CD14-positive monocyte (primary cell): ENCODE measurements at regions not wholly inside any gene's neighbourhood (a gene's known extent, or its start where the extent isn't known, plus 50 kb on each side); places are given as distances from the start of the nearest gene placed in this dataset.

ENCODE experiments used
- DNase-seq, 3 donors: peaks; one replicate each; pipeline ENCODE4 v3.0.0-alpha.2; 2011 to 2022
- H2AFZ ChIP-seq: 2 replicates; pipeline ENCODE4 v1.6.0; 2012; ENCODE audit warnings: mild to moderate bottlenecking, low read depth, low read length, inconsistent platforms; ENCODE audit not compliant: insufficient read depth, poor library complexity, severe bottlenecking
- H3K27ac ChIP-seq, 2 donors: 1 replicate in 1 of 2; 2 replicates in 1 of 2; pipeline ENCODE4 v1.5.1; 2012 to 2013; ENCODE audit warnings: low read length in 2 of 2, control low read depth in 1 of 2, inconsistent platforms in 1 of 2, low read depth in 1 of 2, mild to moderate bottlenecking in 1 of 2
- H3K27me3 ChIP-seq, 2 donors: one replicate each; pipeline versions ENCODE4 v1.6.0 to v1.6.1; 2011 to 2013; ENCODE audit warnings: low read length in 2 of 2; ENCODE audit not compliant: control insufficient read depth in 2 of 2, insufficient read depth in 2 of 2
- H3K36me3 ChIP-seq, 2 donors: replicated peaks in 1 of 2; 1 replicate in 1 of 2; 2 replicates in 1 of 2; pipeline versions ENCODE4 v1.5.1 to v1.6.1; 2012 to 2013; ENCODE audit warnings: low read length in 2 of 2, control low read depth in 1 of 2, inconsistent platforms in 1 of 2, mild to moderate bottlenecking in 1 of 2; ENCODE audit not compliant: insufficient read depth in 2 of 2, control insufficient read depth in 1 of 2
- H3K4me1 ChIP-seq, 2 donors: 1 replicate in 1 of 2; 2 replicates in 1 of 2; pipeline versions ENCODE4 v1.5.1 to v1.6.1; 2012 to 2013; ENCODE audit warnings: low read length in 2 of 2, control low read depth in 1 of 2, inconsistent platforms in 1 of 2, mild to moderate bottlenecking in 1 of 2, moderate library complexity in 1 of 2; ENCODE audit not compliant: insufficient read depth in 2 of 2, control insufficient read depth in 1 of 2
- H3K4me2 ChIP-seq: replicated peaks from 2 replicates; pipeline ENCODE3; 2012; ENCODE audit warnings: low read length, moderate library complexity, mild to moderate bottlenecking; ENCODE audit not compliant: poor library complexity, severe bottlenecking; ENCODE audit errors: extremely low read depth
- H3K4me3 ChIP-seq, 3 experiments: fragments of 200-600 bp in 1 of 3; sonication (generic) in 1 of 3; replicated peaks in 1 of 3; 1 replicate in 2 of 3; 2 replicates in 1 of 3; pipeline ENCODE4 v1.5.1; 2011 to 2013; ENCODE audit warnings: low read length in 3 of 3, mild to moderate bottlenecking in 3 of 3, control low read depth in 2 of 3, low read depth in 2 of 3, inconsistent platforms in 1 of 3, moderate library complexity in 1 of 3
- H3K79me2 ChIP-seq: 2 replicates; pipeline ENCODE4 v1.6.0; 2012; ENCODE audit warnings: mild to moderate bottlenecking, control low read depth, inconsistent platforms, low read length, moderate library complexity; ENCODE audit not compliant: insufficient read depth
- H3K9ac ChIP-seq: 2 replicates; pipeline ENCODE4 v1.6.0; 2017; ENCODE audit warnings: low read length, mild to moderate bottlenecking; ENCODE audit not compliant: insufficient read depth, poor library complexity, severe bottlenecking
- H3K9me3 ChIP-seq, 2 donors: replicated peaks in 1 of 2; 1 replicate in 1 of 2; 2 replicates in 1 of 2; pipeline versions ENCODE4 v1.5.1 to v1.6.1; 2012 to 2013; ENCODE audit warnings: low read length in 2 of 2, control low read depth in 1 of 2; ENCODE audit not compliant: control insufficient read depth in 1 of 2, insufficient read depth in 1 of 2
- H4K20me1 ChIP-seq: 2 replicates; pipeline ENCODE4 v1.6.0; 2012; ENCODE audit warnings: mild to moderate bottlenecking, low read length, control low read depth, moderate library complexity; ENCODE audit not compliant: insufficient read depth
- H3K27ac Mint-ChIP-seq, 7 donors: one replicate each; pipeline ENCODE4 v1.8.0; 2020; ENCODE audit warnings: mild to moderate bottlenecking in 7 of 7, mixed read lengths in 7 of 7, moderate library complexity in 6 of 7, inconsistent platforms in 2 of 7
- H3K27me3 Mint-ChIP-seq, 3 donors: one replicate each; pipeline ENCODE4 v1.8.0; 2021 to 2022; ENCODE audit warnings: low read depth in 3 of 3, mild to moderate bottlenecking in 3 of 3, mixed read lengths in 3 of 3, moderate library complexity in 3 of 3, inconsistent platforms in 1 of 3
- H3K36me3 Mint-ChIP-seq, 2 donors: one replicate each; pipeline ENCODE4 v1.8.0; 2020; ENCODE audit warnings: mixed read lengths in 2 of 2, inconsistent platforms in 1 of 2, mild to moderate bottlenecking in 1 of 2
- H3K4me1 Mint-ChIP-seq: one replicate; pipeline ENCODE4 v1.8.0; 2020; ENCODE audit warnings: mild to moderate bottlenecking, mixed read lengths
- H3K4me3 Mint-ChIP-seq, 2 donors: one replicate each; pipeline ENCODE4 v1.8.0; 2020; ENCODE audit warnings: mild to moderate bottlenecking in 2 of 2, mixed read lengths in 2 of 2, moderate library complexity in 1 of 2
- H3K9me3 Mint-ChIP-seq, 7 donors: one replicate each; pipeline ENCODE4 v1.8.0; 2020 to 2022; ENCODE audit warnings: mixed read lengths in 7 of 7, mild to moderate bottlenecking in 6 of 7, moderate library complexity in 6 of 7, inconsistent platforms in 2 of 7
- WGBS: methylation state at CpG from one replicate; pipeline ENCODE4 v1.1.5; 2013; ENCODE audit warnings: missing lambda C conversion rate; ENCODE audit not compliant: insufficient coverage; 5-methylcytosine and 5-hydroxymethylcytosine counted together
- intact Hi-C, 2 donors: fragments of 100-400 bp; cut with micrococcal nuclease; formaldehyde crosslinking; loops; one replicate each; pipeline versions ENCODE4 v1.15.0 to v1.15.1; 2023
- TF ChIP-seq, protein P1 (sequence below): fragments of 200-600 bp; IDR thresholded peaks from one replicate; pipeline ENCODE4 v1.8.0; 2022; ENCODE audit warnings: antibody characterized with exemption, mild to moderate bottlenecking

DNA sequence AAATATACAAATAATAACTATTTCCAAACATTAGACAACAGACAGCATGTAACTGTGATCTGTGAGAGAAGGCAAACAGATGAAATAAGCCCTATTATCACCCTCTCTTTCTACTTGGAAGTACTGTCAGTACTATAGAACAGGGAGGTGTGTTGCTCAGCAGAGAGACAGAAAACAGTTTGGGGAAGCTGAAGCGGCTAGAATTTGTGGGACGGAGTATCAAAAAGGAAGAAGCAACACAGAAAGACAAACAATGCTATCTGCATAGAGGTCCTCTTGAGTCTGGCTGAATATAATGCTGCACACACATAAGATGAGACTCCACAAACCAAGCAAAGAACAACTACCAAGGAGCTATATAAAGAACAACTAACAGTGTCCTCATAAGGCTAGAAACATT lies 59.4 kb downstream of the ZZZ3 start:
- H3K36me3 Mint-ChIP-seq = peaks cover 23 to 46% of the 10 kb centered on the region in 2 donors
- no peak overlapping the region for H3K4me3 Mint-ChIP-seq

DNA sequence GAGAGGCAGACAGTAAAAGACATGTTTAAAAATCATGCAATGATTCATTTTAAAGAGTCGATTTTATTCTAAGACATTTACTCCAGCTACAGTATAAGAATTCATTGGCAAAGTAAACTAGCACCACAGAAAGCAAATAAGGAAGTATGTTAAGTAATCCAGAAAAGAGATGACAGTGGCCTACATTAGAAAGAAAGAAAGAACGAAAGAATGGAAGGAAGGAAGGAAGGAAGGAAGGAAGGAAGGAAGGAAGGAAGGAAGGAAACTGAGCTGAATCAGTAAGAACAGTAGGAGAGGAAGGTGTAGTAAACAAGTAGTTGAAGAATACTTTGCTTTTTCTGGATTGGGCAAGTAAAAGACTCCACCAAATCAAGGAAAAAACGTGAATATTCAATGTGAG lies 62.2 kb downstream of the ZZZ3 start:
- H3K9me3 Mint-ChIP-seq = peaks cover 0 to 2% (median 0%) of the 10 kb centered on the region in 7 donors
- TF ChIP-seq, protein P1, sequence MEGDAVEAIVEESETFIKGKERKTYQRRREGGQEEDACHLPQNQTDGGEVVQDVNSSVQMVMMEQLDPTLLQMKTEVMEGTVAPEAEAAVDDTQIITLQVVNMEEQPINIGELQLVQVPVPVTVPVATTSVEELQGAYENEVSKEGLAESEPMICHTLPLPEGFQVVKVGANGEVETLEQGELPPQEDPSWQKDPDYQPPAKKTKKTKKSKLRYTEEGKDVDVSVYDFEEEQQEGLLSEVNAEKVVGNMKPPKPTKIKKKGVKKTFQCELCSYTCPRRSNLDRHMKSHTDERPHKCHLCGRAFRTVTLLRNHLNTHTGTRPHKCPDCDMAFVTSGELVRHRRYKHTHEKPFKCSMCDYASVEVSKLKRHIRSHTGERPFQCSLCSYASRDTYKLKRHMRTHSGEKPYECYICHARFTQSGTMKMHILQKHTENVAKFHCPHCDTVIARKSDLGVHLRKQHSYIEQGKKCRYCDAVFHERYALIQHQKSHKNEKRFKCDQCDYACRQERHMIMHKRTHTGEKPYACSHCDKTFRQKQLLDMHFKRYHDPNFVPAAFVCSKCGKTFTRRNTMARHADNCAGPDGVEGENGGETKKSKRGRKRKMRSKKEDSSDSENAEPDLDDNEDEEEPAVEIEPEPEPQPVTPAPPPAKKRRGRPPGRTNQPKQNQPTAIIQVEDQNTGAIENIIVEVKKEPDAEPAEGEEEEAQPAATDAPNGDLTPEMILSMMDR = no peak
- Histone ChIP-seq H3K4me1 (peaks cover 0 to 4% of the 10 kb centered on the region in 2 donors), H2AFZ (no peak overlapping the region), H3K4me2 (no peak overlapping the region), H3K4me3 (no peak overlapping the region), H3K9ac (no peak overlapping the region), H3K9me3 (no peaks in the 10 kb centered on the region), H3K27me3 (no peaks in the 10 kb centered on the region), H3K27ac (peak overlapping the region in 1 of 2 donors; percentile 14), H3K36me3 (peaks cover 0 to 17% of the 10 kb centered on the region in 2 donors), H3K79me2 (no peaks in the 10 kb centered on the region), H4K20me1 (no peaks in the 10 kb centered on the region)
- no peak for DNase-seq
- peaks cover 31% of the 10 kb centered on the region for H3K4me1 Mint-ChIP-seq
- intact Hi-C loops = no loop called here
- 7% methylated on average over 1 of the region's 3 CpGs for WGBS
- no peak overlapping the region for H3K4me3 Mint-ChIP-seq
- H3K27me3 Mint-ChIP-seq = no peaks in the 10 kb centered on the region
- peak overlapping the region in 3 of 7 donors; percentile 9 to 72 (median 43) for H3K27ac Mint-ChIP-seq
- peaks cover 12 to 29% of the 10 kb centered on the region in 2 donors for H3K36me3 Mint-ChIP-seq

More for the DNA sequence above, 59.4 kb downstream of the ZZZ3 start:
- peak overlapping the region in 1 of 2 donors; percentile 34 for H3K27ac ChIP-seq
- H3K4me3 ChIP-seq = no peak overlapping the region
- intact Hi-C loops = no loop called here
- no CpG with 5 or more reads among the region's 2 CpGs for WGBS
- H3K9me3 ChIP-seq = no peaks in the 10 kb centered on the region
- H3K79me2 ChIP-seq = no peaks in the 10 kb centered on the region
- Mint-ChIP-seq H3K4me1 (peaks cover 26% of the 10 kb centered on the region), H3K9me3 (peaks cover 0 to 2% (median 0%) of the 10 kb centered on the region in 7 donors), H3K27me3 (no peaks in the 10 kb centered on the region), H3K27ac (peak overlapping the region in 5 of 7 donors; percentile 1 to 73 (median 36))
- no peak overlapping the region for H3K4me2 ChIP-seq
- H3K4me1 ChIP-seq = peaks cover 0 to 4% of the 10 kb centered on the region in 2 donors
- no peak overlapping the region for H3K9ac ChIP-seq
- H3K27me3 ChIP-seq = no peaks in the 10 kb centered on the region
- TF ChIP-seq, protein P1 = no peak
- peaks cover 4 to 38% of the 10 kb centered on the region in 2 donors for H3K36me3 ChIP-seq
- H4K20me1 ChIP-seq = no peaks in the 10 kb centered on the region
- DNase-seq = no peak
- no peak overlapping the region for H2AFZ ChIP-seq
